Activated CD8-positive, alpha-beta memory T cell treated with anti-CD3 and anti-CD28 coated beads, Interleukin-2, amount 50 U/mL, for 48 hours (primary cell): ENCODE measurements at regions not wholly inside any gene's neighbourhood (a gene's known extent, or its start where the extent isn't known, plus 50 kb on each side); places are given as distances from the start of the nearest gene placed in this dataset.

Experiments
- DNase-seq: peaks from one replicate; pipeline ENCODE4 v3.0.0-alpha.2; 2020

DNA sequence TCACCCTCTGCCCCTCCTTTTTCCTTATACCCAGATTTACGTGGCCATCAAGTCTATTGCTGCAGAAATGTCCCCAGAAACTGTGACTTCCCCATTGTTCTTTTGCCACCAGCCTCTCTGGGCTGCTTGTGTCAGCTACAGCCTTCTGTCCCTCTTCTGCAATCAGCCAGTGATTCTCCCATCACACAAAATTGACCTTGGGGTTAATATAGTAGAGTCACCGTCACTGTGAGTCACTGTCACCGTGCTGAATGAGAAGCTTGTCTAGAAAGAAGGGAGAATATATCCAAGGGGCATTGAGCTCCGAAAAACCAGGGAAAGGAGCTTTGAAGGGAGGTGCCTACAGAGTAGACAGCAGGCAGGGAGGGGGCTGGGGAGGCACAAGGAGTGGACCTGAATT, 290.5 kb downstream of the HAPSTR1 start:
- no peak for DNase-seq

- no peak for DNase-seq
Observed at GRCh38 chr16:9383281-9383680, 291.8 kb downstream of the HAPSTR1 start.

GRCh38 chr16:9384141-9384540, 292.7 kb downstream of the HAPSTR1 start:
- DNase-seq, result no peak

DNA sequence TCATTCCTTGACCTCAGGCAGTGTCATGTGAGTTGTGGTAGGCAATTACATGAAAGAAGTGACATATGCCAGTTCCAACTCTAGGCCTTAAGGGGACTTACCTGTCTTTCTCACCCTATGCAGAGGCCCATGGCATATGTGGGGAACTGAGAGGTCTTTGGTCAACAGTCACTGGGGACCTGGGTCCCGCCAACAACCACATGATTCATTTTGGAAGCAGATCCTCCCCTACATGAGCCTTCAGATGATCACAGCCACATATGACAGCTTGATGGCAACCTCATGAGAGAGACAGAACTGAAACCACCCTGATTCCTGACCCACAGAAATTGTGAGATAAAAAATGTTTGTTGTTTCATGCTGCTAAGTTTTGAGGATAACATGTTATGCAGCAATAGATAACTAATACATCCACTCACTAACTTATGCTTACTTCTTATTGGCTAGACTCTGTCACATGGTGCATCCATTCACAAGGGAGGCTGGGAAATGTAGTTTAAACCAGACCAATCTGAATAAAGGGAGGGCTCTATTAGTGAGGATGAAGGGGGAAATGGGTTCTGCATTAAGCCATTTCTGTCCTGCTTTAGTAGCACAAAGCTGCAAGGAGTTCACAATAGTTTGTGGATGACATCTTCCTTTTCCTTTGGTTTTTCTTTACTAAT, 298.2 kb downstream of the HAPSTR1 start:
- DNase-seq, result no peak

GRCh38 chr16:9392956-9393355, 301.5 kb downstream of the HAPSTR1 start:
- DNase-seq, result no peak

DNA sequence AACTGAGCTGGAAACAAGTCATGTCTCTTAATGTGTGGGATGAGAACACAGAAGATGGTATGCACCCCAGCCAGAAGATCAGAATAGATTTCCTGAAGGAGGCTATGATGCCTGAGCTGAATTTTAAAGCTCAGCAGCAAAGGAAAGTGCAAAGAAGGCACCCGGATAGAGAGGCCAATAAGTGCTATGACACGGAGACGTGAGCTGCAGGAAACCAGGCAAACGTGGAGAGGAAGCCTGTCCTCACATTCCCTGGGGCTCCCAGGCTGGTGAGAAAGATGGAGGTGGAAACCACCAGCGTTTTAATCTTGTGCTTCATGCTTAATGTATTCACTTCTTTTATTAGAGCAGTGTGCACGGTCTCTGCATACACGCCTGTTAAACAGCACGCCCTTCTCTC, 302.1 kb downstream of the HAPSTR1 start:
- no peak for DNase-seq

DNA sequence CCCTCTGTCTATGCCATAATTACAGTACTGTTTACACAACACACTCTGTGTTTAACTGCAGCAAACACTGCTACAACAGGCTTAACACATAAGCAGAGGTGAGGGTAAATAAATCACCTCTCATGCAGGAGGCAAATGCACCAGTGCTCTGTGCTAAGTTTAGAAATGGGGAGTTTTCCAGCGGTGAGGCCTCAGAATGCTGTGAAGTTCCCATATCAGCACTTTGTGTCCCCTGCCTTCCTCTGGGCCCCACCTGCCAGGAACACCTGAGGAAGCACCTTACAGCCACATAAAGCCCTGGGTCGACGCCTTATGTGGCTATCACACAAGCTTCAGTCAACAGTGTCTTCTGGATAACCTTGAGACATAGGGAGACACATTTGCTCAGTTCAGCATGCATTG, 304.5 kb downstream of the HAPSTR1 start:
- no peak for DNase-seq

DNA sequence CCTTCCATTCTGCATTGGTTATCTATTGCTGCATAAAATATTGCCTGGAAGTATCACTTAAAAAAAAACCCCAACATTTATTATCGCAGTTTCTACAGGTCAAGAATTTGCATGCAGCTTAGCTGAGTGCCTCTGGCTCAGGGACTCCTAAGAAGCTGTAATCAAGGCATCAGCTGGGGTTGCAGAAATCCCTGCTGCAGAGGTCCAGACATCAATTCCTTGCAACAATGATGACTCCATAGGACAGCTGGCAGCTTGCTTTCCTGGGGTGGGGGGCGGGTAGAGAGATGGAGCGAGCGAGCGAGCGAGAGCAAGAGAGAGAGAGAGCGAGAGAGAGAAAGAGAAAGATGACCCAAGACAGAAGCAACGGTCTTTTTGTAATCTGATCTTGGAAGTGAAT, 308.1 kb downstream of the HAPSTR1 start:
- no peak for DNase-seq

DNA sequence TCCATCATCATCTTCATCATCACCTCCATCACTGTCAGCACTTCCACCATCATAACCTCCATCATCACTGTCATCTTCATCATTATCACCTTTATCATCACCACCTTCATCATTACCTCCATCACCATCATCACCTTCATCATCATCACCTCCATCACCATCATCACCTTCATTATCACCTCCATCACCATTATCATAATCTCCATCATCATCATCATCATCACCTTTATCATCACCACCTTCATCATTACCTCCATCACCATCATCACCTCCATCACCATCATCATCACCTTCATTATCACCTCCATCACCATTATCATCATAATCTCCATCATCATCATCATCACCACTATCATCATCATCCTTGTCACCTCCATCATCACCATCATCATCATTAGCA, 309.7 kb downstream of the HAPSTR1 start:
- DNase-seq, result no peak

- DNase-seq, result no peak
Observed at GRCh38 chr16:9402293-9402860, 310.9 kb downstream of the HAPSTR1 start.

GRCh38 chr16:9404811-9405210, 313.4 kb downstream of the HAPSTR1 start:
- no peak for DNase-seq

GRCh38 chr16:9406038-9406712, 314.7 kb downstream of the HAPSTR1 start:
- DNase-seq, result no peak

DNA sequence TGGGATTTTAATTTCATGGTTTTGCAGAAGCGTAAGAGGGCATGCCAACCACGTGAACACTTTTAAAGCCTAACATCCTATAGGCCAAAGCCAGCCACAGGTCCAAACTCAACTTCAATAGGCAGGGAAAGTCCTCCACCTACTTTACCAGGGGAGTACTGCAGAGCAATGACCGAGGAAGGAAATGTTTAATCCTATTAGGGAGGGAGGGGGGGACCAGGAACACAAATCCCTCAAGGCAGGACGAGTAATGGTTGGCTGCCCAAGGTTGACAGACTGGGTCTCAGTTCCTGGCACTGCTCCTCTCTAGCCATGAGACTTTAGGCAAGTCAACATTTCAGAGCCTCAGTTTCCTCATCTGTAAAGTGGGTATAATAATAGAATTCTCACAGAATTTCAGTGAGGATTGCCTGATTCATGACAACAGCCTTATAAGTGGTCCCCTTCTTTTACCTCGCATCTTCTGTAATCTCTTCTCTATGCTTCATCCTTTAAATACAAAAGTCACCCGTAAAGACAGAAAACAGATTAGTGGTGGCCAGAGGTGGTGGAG, 315.8 kb downstream of the HAPSTR1 start:
- DNase-seq, result no peak

- DNase-seq, result no peak
Observed at GRCh38 chr16:9408297-9408878, 316.9 kb downstream of the HAPSTR1 start.

GRCh38 chr16:9409560-9410493, 318.4 kb downstream of the HAPSTR1 start:
- no peak for DNase-seq

DNA sequence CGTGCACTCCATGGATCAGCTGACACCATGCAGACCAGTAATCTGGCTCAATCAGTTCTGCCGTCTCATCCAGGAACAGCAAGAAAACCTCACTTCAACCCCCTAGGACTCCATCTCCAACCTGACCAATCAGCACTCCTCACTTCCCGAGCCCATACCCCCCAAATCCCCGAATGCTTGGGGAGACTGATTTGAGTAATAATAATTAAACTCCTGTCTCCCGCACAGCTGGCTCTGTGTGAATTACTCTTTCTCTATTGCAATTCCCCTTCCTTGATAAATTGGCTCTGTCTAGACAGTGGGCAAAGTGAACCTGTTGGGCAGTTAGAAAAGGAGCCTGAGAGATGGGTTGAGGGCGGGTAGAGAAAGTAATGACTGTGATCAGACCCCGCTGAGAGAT, 320.0 kb downstream of the HAPSTR1 start:
- DNase-seq, result no peak

- DNase-seq, result no peak
Observed at GRCh38 chr16:9412031-9412914, 320.8 kb downstream of the HAPSTR1 start.

DNA sequence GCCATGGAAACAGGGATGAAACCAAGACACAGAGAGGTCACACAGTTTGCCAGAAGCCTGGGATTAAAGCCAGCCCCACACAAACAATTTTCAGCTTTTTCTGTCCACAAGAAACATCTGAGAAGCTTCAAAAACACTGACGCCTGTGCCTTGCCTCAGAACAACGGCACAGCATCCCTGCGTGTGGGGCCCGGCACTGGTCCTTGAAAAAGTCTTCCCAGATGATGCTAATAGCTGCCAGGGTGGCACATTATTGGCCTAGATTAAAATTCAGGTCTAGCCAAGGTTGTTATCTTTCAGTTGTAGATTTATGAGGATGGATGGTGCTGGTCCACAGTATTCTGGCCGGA, 321.4 kb downstream of the HAPSTR1 start:
- DNase-seq, result no peak

- no peak for DNase-seq
Observed at GRCh38 chr16:9415545-9415944, 324.1 kb downstream of the HAPSTR1 start.

- no peak for DNase-seq
Observed at GRCh38 chr16:9417898-9418297, 326.5 kb downstream of the HAPSTR1 start.

GRCh38 chr16:9419161-9419560, 327.7 kb downstream of the HAPSTR1 start:
- no peak for DNase-seq
